Pancreas (tissue), 10 donors: ENCODE measurements at regions not wholly inside any gene's neighbourhood (a gene's known extent, or its start where the extent isn't known, plus 50 kb on each side); places are given as distances from the start of the nearest gene placed in this dataset.

ENCODE experiments used
- ATAC-seq, 4 donors: fragments of 200-7000 bp; cut with Tn5 transposase; one replicate each; pipeline versions ENCODE4 v1.8.0 to v1.9.1; 2020; ENCODE audit warnings: mild to moderate bottlenecking in 4 of 4, moderate library complexity in 4 of 4
- DNase-seq, 6 donors: peaks; one replicate each; pipeline ENCODE4 v3.0.0-alpha.2; 2020
- FAIRE-seq: peaks from 2 replicates; lab custom pipeline; 2012; peaks lifted over from hg19 to GRCh38; lab: Jason Lieb, UNC
- H3K27ac ChIP-seq, 4 donors: fragments of 200-600 bp; sonication (generic); 1 replicate in 3 of 4; 2 replicates in 1 of 4; pipeline versions ENCODE4 v1.5.0 to v1.8.0; 2020
- H3K27me3 ChIP-seq, 4 donors: fragments of 200-600 bp; one replicate each; pipeline ENCODE4 v1.8.0; 2021
- H3K36me3 ChIP-seq, 3 donors: fragments of 200-600 bp; sonication (generic) in 1 of 3; one replicate each; pipeline versions ENCODE4 v1.5.0 to v1.8.0; 2020 to 2021
- H3K4me1 ChIP-seq, 3 donors: fragments of 200-600 bp; one replicate each; pipeline ENCODE4 v1.8.0; 2021
- H3K4me3 ChIP-seq, 4 donors: fragments of 200-600 bp; sonication (generic) in 2 of 4; one replicate each; pipeline versions ENCODE4 v1.5.0 to v1.8.0; 2020 to 2021
- H3K9me3 ChIP-seq, 4 donors: fragments of 200-600 bp; one replicate each; pipeline ENCODE4 v1.8.0; 2021
- whole genome bisulfite sequencing, 2 donors: extraction: QIAGEN DNeasy Blood & Tissue Kit; methylation state at CpG; one replicate each; pipeline ENCODE4 v1.1.7; 2013; 5-methylcytosine and 5-hydroxymethylcytosine counted together
- intact Hi-C, 3 donors: fragments of 100-400 bp; cut with DNase I; formaldehyde crosslinking; loops; one replicate each; pipeline versions ENCODE4 v1.11.1 to v1.14.2; 2022
- TF ChIP-seq, protein P1 (sequence below), 4 donors: fragments of 200-600 bp; sonication (generic) in 3 of 4; IDR thresholded peaks; one replicate each; pipeline versions ENCODE4 v1.5.0 to v1.8.0; 2021; ENCODE audit warnings: antibody characterized with exemption in 4 of 4
- donor health status: healthy with polysubstance abuse.
- donor health status: DM: no; HTN: no; CAD: no; lungs with moderate emphysema.
- donor health status: DM: no; HTN: no; CAD: no.
- donor health status: control.
- donor health status: control.
- donor health status: Bipolar disorder and iron deficiency.
- donor health status: DM: yes; HTN: yes; CAD: no.
- donor health status: DM: no; HTN: no; CAD: no.
- donor health status: DM: no; HTN: no; CAD: no.
- donor health status: DM: yes; HTN: yes; CAD: no.

DNA sequence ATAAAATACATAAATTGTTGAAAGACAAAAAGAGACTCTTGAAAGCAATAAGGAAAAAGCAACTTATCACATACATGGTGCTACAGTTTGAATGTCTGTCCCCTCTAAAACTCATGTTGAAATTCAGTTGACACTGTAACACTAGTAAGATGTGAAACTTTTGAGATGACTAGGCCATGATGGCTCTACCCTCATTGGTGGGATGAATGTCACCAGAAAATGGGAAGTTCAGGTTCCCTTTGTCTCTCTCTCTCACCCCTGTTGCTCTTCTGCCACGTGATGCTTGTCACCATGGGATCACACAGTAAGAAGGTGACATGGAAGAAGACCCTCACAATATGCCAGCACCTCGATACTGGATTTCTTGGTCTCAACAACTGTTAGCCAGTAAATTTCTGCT, 50.3 kb upstream of the SPTLC1 start:
- DNase-seq (no peak), ATAC-seq (no peak), FAIRE-seq (no peak)
- TF ChIP-seq, protein P1, sequence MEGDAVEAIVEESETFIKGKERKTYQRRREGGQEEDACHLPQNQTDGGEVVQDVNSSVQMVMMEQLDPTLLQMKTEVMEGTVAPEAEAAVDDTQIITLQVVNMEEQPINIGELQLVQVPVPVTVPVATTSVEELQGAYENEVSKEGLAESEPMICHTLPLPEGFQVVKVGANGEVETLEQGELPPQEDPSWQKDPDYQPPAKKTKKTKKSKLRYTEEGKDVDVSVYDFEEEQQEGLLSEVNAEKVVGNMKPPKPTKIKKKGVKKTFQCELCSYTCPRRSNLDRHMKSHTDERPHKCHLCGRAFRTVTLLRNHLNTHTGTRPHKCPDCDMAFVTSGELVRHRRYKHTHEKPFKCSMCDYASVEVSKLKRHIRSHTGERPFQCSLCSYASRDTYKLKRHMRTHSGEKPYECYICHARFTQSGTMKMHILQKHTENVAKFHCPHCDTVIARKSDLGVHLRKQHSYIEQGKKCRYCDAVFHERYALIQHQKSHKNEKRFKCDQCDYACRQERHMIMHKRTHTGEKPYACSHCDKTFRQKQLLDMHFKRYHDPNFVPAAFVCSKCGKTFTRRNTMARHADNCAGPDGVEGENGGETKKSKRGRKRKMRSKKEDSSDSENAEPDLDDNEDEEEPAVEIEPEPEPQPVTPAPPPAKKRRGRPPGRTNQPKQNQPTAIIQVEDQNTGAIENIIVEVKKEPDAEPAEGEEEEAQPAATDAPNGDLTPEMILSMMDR (IDR thresholded peaks at IDR 0.05) = no peak
- no peaks in the 10 kb centered on the region for H3K9me3 ChIP-seq
- H3K4me3 ChIP-seq = no peak overlapping the region
- no peaks in the 10 kb centered on the region for H3K27me3 ChIP-seq
- H3K4me1 ChIP-seq = no peaks in the 10 kb centered on the region
- intact Hi-C loops = no loop called here
- no peaks in the 10 kb centered on the region for H3K36me3 ChIP-seq
- no peak overlapping the region for H3K27ac ChIP-seq
- 51 to 63% methylated on average over 2 of the region's 2 CpGs for WGBS, 2 donors
